PC-9 (cell line): ENCODE measurements at regions not wholly inside any gene's neighbourhood (a gene's known extent, or its start where the extent isn't known, plus 50 kb on each side); places are given as distances from the start of the nearest gene placed in this dataset.

Experiments
- EZH2 ChIP-seq: fragments of 200-600 bp; sonication (generic); IDR thresholded peaks from 2 replicates; pipeline ENCODE4 v1.8.0; 2017; ENCODE audit warnings: antibody characterized with exemption, low read depth
- TF ChIP-seq, protein P1 (sequence below): fragments of 200-600 bp; sonication (generic); conservative IDR thresholded peaks from 2 replicates; pipeline ENCODE4 v1.6.1; 2017; ENCODE audit warnings: mixed run types, antibody characterized with exemption, mild to moderate bottlenecking, moderate library complexity

DNA sequence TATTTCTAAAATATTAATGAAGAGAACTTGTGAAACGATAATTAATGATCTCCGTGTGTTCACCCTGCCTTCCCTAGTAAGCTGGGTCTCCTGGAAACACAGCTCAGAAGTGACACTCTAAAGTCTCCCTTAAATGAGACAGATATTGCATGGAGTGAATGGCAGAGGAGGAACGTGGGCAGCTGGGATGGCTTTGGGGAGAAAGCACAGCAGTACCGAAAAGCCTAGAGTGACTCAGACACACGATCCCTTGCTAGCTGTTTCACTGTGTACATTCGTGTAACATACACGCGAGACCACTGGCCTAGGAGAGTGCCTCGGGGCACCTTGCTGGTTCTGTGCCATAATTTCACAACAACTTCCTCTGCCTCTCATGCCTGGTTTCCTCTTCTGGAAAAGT, 199.9 kb upstream of the TCERG1L start:
- TF ChIP-seq, protein P1, sequence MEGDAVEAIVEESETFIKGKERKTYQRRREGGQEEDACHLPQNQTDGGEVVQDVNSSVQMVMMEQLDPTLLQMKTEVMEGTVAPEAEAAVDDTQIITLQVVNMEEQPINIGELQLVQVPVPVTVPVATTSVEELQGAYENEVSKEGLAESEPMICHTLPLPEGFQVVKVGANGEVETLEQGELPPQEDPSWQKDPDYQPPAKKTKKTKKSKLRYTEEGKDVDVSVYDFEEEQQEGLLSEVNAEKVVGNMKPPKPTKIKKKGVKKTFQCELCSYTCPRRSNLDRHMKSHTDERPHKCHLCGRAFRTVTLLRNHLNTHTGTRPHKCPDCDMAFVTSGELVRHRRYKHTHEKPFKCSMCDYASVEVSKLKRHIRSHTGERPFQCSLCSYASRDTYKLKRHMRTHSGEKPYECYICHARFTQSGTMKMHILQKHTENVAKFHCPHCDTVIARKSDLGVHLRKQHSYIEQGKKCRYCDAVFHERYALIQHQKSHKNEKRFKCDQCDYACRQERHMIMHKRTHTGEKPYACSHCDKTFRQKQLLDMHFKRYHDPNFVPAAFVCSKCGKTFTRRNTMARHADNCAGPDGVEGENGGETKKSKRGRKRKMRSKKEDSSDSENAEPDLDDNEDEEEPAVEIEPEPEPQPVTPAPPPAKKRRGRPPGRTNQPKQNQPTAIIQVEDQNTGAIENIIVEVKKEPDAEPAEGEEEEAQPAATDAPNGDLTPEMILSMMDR: no peak
- TF ChIP-seq EZH2: no peak
